ENCODE measurements at regions not wholly inside any gene's neighbourhood (a gene's known extent, or its start where the extent isn't known, plus 50 kb on each side); places are given as distances from the start of the nearest gene placed in this dataset.

GRCh38 chr14:84041421-84041820 is 1488.5 kb upstream of the FLRT2 start:
- Histone ChIP-seq H3K4me3 (ENCODE audit: low read length) (no peak overlapping the region), H3K4me1 (ENCODE audit: control insufficient read depth, insufficient read depth, low read length) (no peaks in the 10 kb centered on the region), H3K27me3 (ENCODE audit: control insufficient read depth, insufficient read depth, low read length) (no peaks in the 10 kb centered on the region), H3K27ac (ENCODE audit: low read depth, low read length) (no peak overlapping the region), H3K9ac (ENCODE audit: low read length) (no peak overlapping the region), H3K36me3 (ENCODE audit: control insufficient read depth, insufficient read depth, low read length) (no peaks in the 10 kb centered on the region)

GRCh38 chr14:84042992-84043391 is 1487.0 kb upstream of the FLRT2 start:
- no peaks in the 10 kb centered on the region for H3K36me3 ChIP-seq (ENCODE audit: control insufficient read depth, insufficient read depth, low read length)
- H3K4me3 ChIP-seq (ENCODE audit: low read length) = no peak overlapping the region
- H3K9ac ChIP-seq (ENCODE audit: low read length) = no peak overlapping the region
- no peak overlapping the region for H3K27ac ChIP-seq (ENCODE audit: low read depth, low read length)
- no peaks in the 10 kb centered on the region for H3K27me3 ChIP-seq (ENCODE audit: control insufficient read depth, insufficient read depth, low read length)
- no peaks in the 10 kb centered on the region for H3K4me1 ChIP-seq (ENCODE audit: control insufficient read depth, insufficient read depth, low read length)

- Histone ChIP-seq H3K4me3 (ENCODE audit: low read length) (no peak overlapping the region), H3K27ac (ENCODE audit: low read depth, low read length) (no peak overlapping the region), H3K4me1 (ENCODE audit: control insufficient read depth, insufficient read depth, low read length) (no peaks in the 10 kb centered on the region), H3K27me3 (ENCODE audit: control insufficient read depth, insufficient read depth, low read length) (no peaks in the 10 kb centered on the region), H3K9ac (ENCODE audit: low read length) (no peak overlapping the region), H3K36me3 (ENCODE audit: control insufficient read depth, insufficient read depth, low read length) (no peaks in the 10 kb centered on the region)
Observed at GRCh38 chr14:84064316-84065125, 1465.4 kb upstream of the FLRT2 start.

GRCh38 chr14:84065811-84066210 is 1464.1 kb upstream of the FLRT2 start:
- no peak overlapping the region for H3K27ac ChIP-seq (ENCODE audit: low read depth, low read length)
- H3K4me3 ChIP-seq (ENCODE audit: low read length) = no peak overlapping the region
- H3K9ac ChIP-seq (ENCODE audit: low read length) = no peak overlapping the region
- no peaks in the 10 kb centered on the region for H3K27me3 ChIP-seq (ENCODE audit: control insufficient read depth, insufficient read depth, low read length)
- H3K36me3 ChIP-seq (ENCODE audit: control insufficient read depth, insufficient read depth, low read length) = no peaks in the 10 kb centered on the region
- H3K4me1 ChIP-seq (ENCODE audit: control insufficient read depth, insufficient read depth, low read length) = no peaks in the 10 kb centered on the region

- Histone ChIP-seq H3K27me3 (ENCODE audit: control insufficient read depth, insufficient read depth, low read length) (no peaks in the 10 kb centered on the region), H3K4me1 (ENCODE audit: control insufficient read depth, insufficient read depth, low read length) (no peaks in the 10 kb centered on the region), H3K36me3 (ENCODE audit: control insufficient read depth, insufficient read depth, low read length) (no peaks in the 10 kb centered on the region), H3K27ac (ENCODE audit: low read depth, low read length) (no peak overlapping the region), H3K4me3 (ENCODE audit: low read length) (no peak overlapping the region), H3K9ac (ENCODE audit: low read length) (no peak overlapping the region)
Observed at GRCh38 chr14:84068288-84068687, 1461.7 kb upstream of the FLRT2 start.

- no peaks in the 10 kb centered on the region for H3K36me3 ChIP-seq (ENCODE audit: control insufficient read depth, insufficient read depth, low read length)
- H3K4me1 ChIP-seq (ENCODE audit: control insufficient read depth, insufficient read depth, low read length) = no peaks in the 10 kb centered on the region
- H3K27ac ChIP-seq (ENCODE audit: low read depth, low read length) = no peak overlapping the region
- no peaks in the 10 kb centered on the region for H3K27me3 ChIP-seq (ENCODE audit: control insufficient read depth, insufficient read depth, low read length)
- H3K9ac ChIP-seq (ENCODE audit: low read length) = no peak overlapping the region
- no peak overlapping the region for H3K4me3 ChIP-seq (ENCODE audit: low read length)
Observed at GRCh38 chr14:84071061-84071460, 1458.9 kb upstream of the FLRT2 start.

- Histone ChIP-seq H3K27ac (ENCODE audit: low read depth, low read length) (no peak overlapping the region), H3K9ac (ENCODE audit: low read length) (no peak overlapping the region), H3K4me3 (ENCODE audit: low read length) (no peak overlapping the region), H3K4me1 (ENCODE audit: control insufficient read depth, insufficient read depth, low read length) (no peaks in the 10 kb centered on the region), H3K36me3 (ENCODE audit: control insufficient read depth, insufficient read depth, low read length) (no peaks in the 10 kb centered on the region), H3K27me3 (ENCODE audit: control insufficient read depth, insufficient read depth, low read length) (no peaks in the 10 kb centered on the region)
Observed at GRCh38 chr14:84074626-84075025, 1455.3 kb upstream of the FLRT2 start.

GRCh38 chr14:84080944-84081343 is 1449.0 kb upstream of the FLRT2 start:
- Histone ChIP-seq H3K27me3 (ENCODE audit: control insufficient read depth, insufficient read depth, low read length) (no peaks in the 10 kb centered on the region), H3K36me3 (ENCODE audit: control insufficient read depth, insufficient read depth, low read length) (no peaks in the 10 kb centered on the region), H3K4me3 (ENCODE audit: low read length) (no peak overlapping the region), H3K27ac (ENCODE audit: low read depth, low read length) (no peak overlapping the region), H3K9ac (ENCODE audit: low read length) (no peak overlapping the region), H3K4me1 (ENCODE audit: control insufficient read depth, insufficient read depth, low read length) (no peaks in the 10 kb centered on the region)

GRCh38 chr14:84084056-84084630 is 1445.8 kb upstream of the FLRT2 start:
- H3K4me1 ChIP-seq (ENCODE audit: control insufficient read depth, insufficient read depth, low read length) = peaks cover 4% of the 10 kb centered on the region
- H3K36me3 ChIP-seq (ENCODE audit: control insufficient read depth, insufficient read depth, low read length) = no peaks in the 10 kb centered on the region
- H3K27me3 ChIP-seq (ENCODE audit: control insufficient read depth, insufficient read depth, low read length) = no peaks in the 10 kb centered on the region
- no peak overlapping the region for H3K9ac ChIP-seq (ENCODE audit: low read length)
- no peak overlapping the region for H3K27ac ChIP-seq (ENCODE audit: low read depth, low read length)
- H3K4me3 ChIP-seq (ENCODE audit: low read length) = no peak overlapping the region

- Histone ChIP-seq H3K4me3 (ENCODE audit: low read length) (no peak overlapping the region), H3K36me3 (ENCODE audit: control insufficient read depth, insufficient read depth, low read length) (no peaks in the 10 kb centered on the region), H3K27me3 (ENCODE audit: control insufficient read depth, insufficient read depth, low read length) (no peaks in the 10 kb centered on the region), H3K4me1 (ENCODE audit: control insufficient read depth, insufficient read depth, low read length) (peaks cover 4% of the 10 kb centered on the region), H3K27ac (ENCODE audit: low read depth, low read length) (no peak overlapping the region), H3K9ac (ENCODE audit: low read length) (no peak overlapping the region)
Observed at GRCh38 chr14:84085493-84085892, 1444.5 kb upstream of the FLRT2 start.

- Histone ChIP-seq H3K4me1 (ENCODE audit: control insufficient read depth, insufficient read depth, low read length) (peaks cover 4% of the 10 kb centered on the region), H3K27me3 (ENCODE audit: control insufficient read depth, insufficient read depth, low read length) (no peaks in the 10 kb centered on the region), H3K27ac (ENCODE audit: low read depth, low read length) (no peak overlapping the region)
Observed at GRCh38 chr14:84086714-84087113, 1443.2 kb upstream of the FLRT2 start.

GRCh38 chr14:84087986-84088531 is 1441.9 kb upstream of the FLRT2 start:
- H3K27me3 ChIP-seq (ENCODE audit: control insufficient read depth, insufficient read depth, low read length) = no peaks in the 10 kb centered on the region
- no peak overlapping the region for H3K27ac ChIP-seq (ENCODE audit: low read depth, low read length)
- H3K36me3 ChIP-seq (ENCODE audit: control insufficient read depth, insufficient read depth, low read length) = no peaks in the 10 kb centered on the region
- no peak overlapping the region for H3K9ac ChIP-seq (ENCODE audit: low read length)
- peaks cover 4% of the 10 kb centered on the region for H3K4me1 ChIP-seq (ENCODE audit: control insufficient read depth, insufficient read depth, low read length)
- no peak overlapping the region for H3K4me3 ChIP-seq (ENCODE audit: low read length)

More at GRCh38 chr14:84086714-84087113, 1443.2 kb upstream of the FLRT2 start:
- Histone ChIP-seq H3K9ac (ENCODE audit: low read length) (no peak overlapping the region), H3K36me3 (ENCODE audit: control insufficient read depth, insufficient read depth, low read length) (no peaks in the 10 kb centered on the region), H3K4me3 (ENCODE audit: low read length) (no peak overlapping the region)

- Histone ChIP-seq H3K36me3 (ENCODE audit: control insufficient read depth, insufficient read depth, low read length) (no peaks in the 10 kb centered on the region), H3K4me3 (ENCODE audit: low read length) (no peak overlapping the region), H3K27ac (ENCODE audit: low read depth, low read length) (no peak overlapping the region), H3K9ac (ENCODE audit: low read length) (no peak overlapping the region), H3K27me3 (ENCODE audit: control insufficient read depth, insufficient read depth, low read length) (no peaks in the 10 kb centered on the region), H3K4me1 (ENCODE audit: control insufficient read depth, insufficient read depth, low read length) (peaks cover 4% of the 10 kb centered on the region)
Observed at GRCh38 chr14:84090837-84091236, 1439.1 kb upstream of the FLRT2 start.

Data from rectal smooth muscle tissue (tissue), 1 donor.